H9 (cell line): ENCODE measurements at regions not wholly inside any gene's neighbourhood (a gene's known extent, or its start where the extent isn't known, plus 50 kb on each side); places are given as distances from the start of the nearest gene placed in this dataset.

Source experiments
- DNase-seq: peaks from one replicate; pipeline ENCODE4 v3.0.0-alpha.2; 2017
- H2AFZ ChIP-seq: one replicate; pipeline ENCODE4 v1.6.1; 2013; ENCODE audit warnings: mild to moderate bottlenecking, low read length, control low read depth, moderate library complexity
- H2AK5ac ChIP-seq: 2 replicates; pipeline ENCODE4 v1.6.1; 2013; ENCODE audit warnings: low read length, control low read depth, mixed read lengths; ENCODE audit not compliant: insufficient read length
- H2BK120ac ChIP-seq: one replicate; pipeline ENCODE4 v1.6.1; 2013; ENCODE audit warnings: low read depth, mild to moderate bottlenecking, low read length, control low read depth, inconsistent platforms; ENCODE audit not compliant: poor library complexity, severe bottlenecking
- H2BK12ac ChIP-seq: 2 replicates; pipeline ENCODE4 v1.6.1; 2013; ENCODE audit warnings: low read length, control low read depth, mixed read lengths, low read depth; ENCODE audit not compliant: insufficient read length
- H2BK15ac ChIP-seq: 2 replicates; pipeline ENCODE4 v1.6.1; 2013; ENCODE audit warnings: low read depth, low read length, control low read depth
- H2BK20ac ChIP-seq: one replicate; pipeline ENCODE4 v1.6.1; 2013; ENCODE audit warnings: low read depth, mild to moderate bottlenecking, low read length, control low read depth, inconsistent platforms; ENCODE audit not compliant: poor library complexity, severe bottlenecking
- H2BK5ac ChIP-seq: 2 replicates; pipeline ENCODE4 v1.6.1; 2013; ENCODE audit warnings: low read length, control low read depth, mixed read lengths; ENCODE audit not compliant: insufficient read length
- H3K14ac ChIP-seq: 2 replicates; pipeline ENCODE4 v1.6.1; 2013; ENCODE audit warnings: low read length, control low read depth; ENCODE audit not compliant: insufficient read depth
- H3K18ac ChIP-seq: 2 replicates; pipeline ENCODE4 v1.6.1; 2013; ENCODE audit warnings: low read depth, mild to moderate bottlenecking, mixed read lengths, low read length, control low read depth; ENCODE audit not compliant: insufficient read length
- H3K23ac ChIP-seq: 2 replicates; pipeline ENCODE4 v1.6.1; 2013; ENCODE audit warnings: low read length, control low read depth, mixed read lengths, low read depth; ENCODE audit not compliant: insufficient read length
- H3K23me2 ChIP-seq: 2 replicates; pipeline ENCODE4 v1.6.1; 2013; ENCODE audit warnings: low read depth, mild to moderate bottlenecking, mixed read lengths, low read length, control low read depth; ENCODE audit not compliant: insufficient read length, poor library complexity, severe bottlenecking
- H3K27ac ChIP-seq: 2 replicates; pipeline ENCODE4 v1.5.1; 2013; ENCODE audit warnings: low read length, control low read depth, mixed read lengths, low read depth; ENCODE audit not compliant: insufficient read length
- H3K27me3 ChIP-seq: 2 replicates; pipeline ENCODE4 v1.6.1; 2013; ENCODE audit warnings: low read length, control low read depth, inconsistent platforms; ENCODE audit not compliant: insufficient read depth
- H3K4ac ChIP-seq: 2 replicates; pipeline ENCODE4 v1.6.1; 2013; ENCODE audit warnings: low read depth, mild to moderate bottlenecking, control low read depth, inconsistent platforms, low read length, moderate library complexity
- H3K4me1 ChIP-seq: 2 replicates; pipeline ENCODE4 v1.6.1; 2013; ENCODE audit warnings: low read length, control low read depth, inconsistent platforms; ENCODE audit not compliant: insufficient read depth
- H3K4me2 ChIP-seq: 2 replicates; pipeline ENCODE4 v1.6.1; 2013; ENCODE audit warnings: low read length, control low read depth, mixed read lengths; ENCODE audit not compliant: insufficient read length, insufficient read depth
- H3K56ac ChIP-seq: 2 replicates; pipeline ENCODE4 v1.6.1; 2013; ENCODE audit warnings: low read depth, mild to moderate bottlenecking, mixed read lengths, low read length, control low read depth; ENCODE audit not compliant: insufficient read length
- H3K79me1 ChIP-seq: 2 replicates; pipeline ENCODE4 v1.6.1; 2013; ENCODE audit warnings: low read depth, mild to moderate bottlenecking, moderate library complexity, low read length, control low read depth, inconsistent platforms; ENCODE audit not compliant: insufficient read depth, poor library complexity, severe bottlenecking
- H3K79me2 ChIP-seq: 2 replicates; pipeline ENCODE4 v1.6.1; 2013; ENCODE audit warnings: low read length, control low read depth, inconsistent platforms; ENCODE audit not compliant: insufficient read depth
- H3K9ac ChIP-seq: 2 replicates; pipeline ENCODE4 v1.6.1; 2013; ENCODE audit warnings: low read length, control low read depth, mixed read lengths; ENCODE audit not compliant: insufficient read length; ENCODE audit errors: extremely low read depth
- H3K9me3 ChIP-seq: one replicate; pipeline ENCODE4 v1.6.1; 2013; ENCODE audit warnings: low read depth, low read length, inconsistent platforms; ENCODE audit not compliant: control insufficient read depth
- H3T11ph ChIP-seq: one replicate; pipeline ENCODE4 v1.6.1; 2013; ENCODE audit warnings: mild to moderate bottlenecking, low read length, control low read depth, inconsistent platforms
- H4K20me1 ChIP-seq: one replicate; pipeline ENCODE4 v1.6.1; 2013; ENCODE audit not compliant: control insufficient read depth, insufficient read length, insufficient read depth
- H4K5ac ChIP-seq: 2 replicates; pipeline ENCODE4 v1.6.1; 2013; ENCODE audit warnings: low read depth, mild to moderate bottlenecking, mixed read lengths, low read length, control low read depth; ENCODE audit not compliant: insufficient read length
- H4K8ac ChIP-seq: replicated peaks from 2 replicates; pipeline ENCODE4 v1.6.1; 2013; ENCODE audit warnings: low read length, control low read depth, mixed read lengths, low read depth; ENCODE audit not compliant: insufficient read length
- H4K91ac ChIP-seq: 2 replicates; pipeline ENCODE4 v1.6.1; 2013; ENCODE audit warnings: low read depth, mild to moderate bottlenecking, moderate library complexity, mixed read lengths, low read length, control low read depth; ENCODE audit not compliant: insufficient read length
- H3K27ac Mint-ChIP-seq, 3 experiments: 2 replicates in 2 of 3; 3 replicates in 1 of 3; pipeline ENCODE4 v1.8.0; 2020 to 2021; ENCODE audit warnings: mixed read lengths in 3 of 3, mild to moderate bottlenecking in 1 of 3, moderate library complexity in 1 of 3
- H3K27me3 Mint-ChIP-seq: 2 replicates; pipeline ENCODE4 v1.8.0; 2021; ENCODE audit warnings: low read depth, mild to moderate bottlenecking, moderate library complexity, mixed read lengths
- H3K36me3 Mint-ChIP-seq, 3 experiments: 2 replicates in 2 of 3; 3 replicates in 1 of 3; pipeline ENCODE4 v1.8.0; 2020 to 2021; ENCODE audit warnings: low read depth in 3 of 3, mixed read lengths in 3 of 3; ENCODE audit not compliant: insufficient read depth in 1 of 3
- H3K4me1 Mint-ChIP-seq, 2 experiments: 2 replicates each; pipeline ENCODE4 v1.8.0; 2020; ENCODE audit warnings: mixed read lengths in 2 of 2
- H3K4me3 Mint-ChIP-seq, 2 experiments: 2 replicates in 1 of 2; 3 replicates in 1 of 2; pipeline ENCODE4 v1.8.0; 2020 to 2021; ENCODE audit warnings: mild to moderate bottlenecking in 2 of 2, mixed read lengths in 2 of 2, moderate library complexity in 1 of 2
- H3K9me3 Mint-ChIP-seq, 2 experiments: 2 replicates in 1 of 2; 3 replicates in 1 of 2; pipeline ENCODE4 v1.8.0; 2020; ENCODE audit warnings: mild to moderate bottlenecking in 2 of 2, mixed read lengths in 2 of 2, moderate library complexity in 1 of 2
- CTCF ChIP-seq: fragments of 200-600 bp; sonication (generic); conservative IDR thresholded peaks from 3 replicates; pipeline ENCODE4 v1.8.0; 2021; ENCODE audit warnings: antibody characterized with exemption, mild to moderate bottlenecking
- WGBS: extraction: QIAGEN DNeasy Blood & Tissue Kit; methylation state at CpG from one replicate; pipeline ENCODE4 v1.1.7; 2013; ENCODE audit warnings: missing lambda C conversion rate, low lambda C conversion rate, mixed read lengths; ENCODE audit not compliant: insufficient read length; ENCODE audit errors: extremely low coverage; 5-methylcytosine and 5-hydroxymethylcytosine counted together

- Mint-ChIP-seq H3K36me3 (peaks cover 0 to 4% (median 4%) of the 10 kb centered on the region in 3 experiments; a peak in 4 of 7 replicates), H3K4me3 (no peak overlapping the region; a peak in 1 of 5 replicates), H3K4me1 (peaks cover 13 to 14% of the 10 kb centered on the region in 2 experiments), H3K27ac (peak overlapping the region in 2 of 3 experiments; percentile 14 to 20; a peak in 3 of 7 replicates), H3K9me3 (peaks cover 3 to 7% of the 10 kb centered on the region in 2 experiments; a peak in 4 of 5 replicates), H3K27me3 (no peaks in the 10 kb centered on the region)
- H3K23ac ChIP-seq, result no peak overlapping the region
- H3K79me2 ChIP-seq, result no peaks in the 10 kb centered on the region
- no peak overlapping the region for H3K56ac ChIP-seq
- H3K18ac ChIP-seq, result no peak overlapping the region
- no peaks in the 10 kb centered on the region for H3K23me2 ChIP-seq
- H2AFZ ChIP-seq, result no peak overlapping the region
- no peak overlapping the region for H3K27ac ChIP-seq
- H2BK5ac ChIP-seq, result no peak overlapping the region
- H3K27me3 ChIP-seq, result no peaks in the 10 kb centered on the region
- H3T11ph ChIP-seq, result no peak overlapping the region
- no peak overlapping the region for H3K4ac ChIP-seq
- no peak overlapping the region for H3K14ac ChIP-seq
- no peak overlapping the region for H2BK15ac ChIP-seq
- no peaks in the 10 kb centered on the region for H3K9me3 ChIP-seq
- no peaks in the 10 kb centered on the region for H4K20me1 ChIP-seq
- WGBS, result no CpG with 5 or more reads among the region's 3 CpGs
- H4K5ac ChIP-seq, result no peak overlapping the region
- H4K91ac ChIP-seq, result no peak overlapping the region
- no peak for DNase-seq
- no peak overlapping the region for H3K9ac ChIP-seq
- H2BK20ac ChIP-seq, result no peak overlapping the region
- H2BK12ac ChIP-seq, result no peak overlapping the region
- no peak for TF ChIP-seq CTCF
- no peak overlapping the region for H4K8ac ChIP-seq
- no peak overlapping the region for H2BK120ac ChIP-seq
- no peaks in the 10 kb centered on the region for H3K79me1 ChIP-seq
- no peaks in the 10 kb centered on the region for H3K4me1 ChIP-seq
- no peak overlapping the region for H3K4me2 ChIP-seq
- no peak overlapping the region for H2AK5ac ChIP-seq
Observed at GRCh38 chrX:5155301-5155700, 1073.4 kb downstream of the NLGN4X start.
